Endothelial cell of umbilical vein (primary cell): ENCODE measurements at regions not wholly inside any gene's neighbourhood (a gene's known extent, or its start where the extent isn't known, plus 50 kb on each side); places are given as distances from the start of the nearest gene placed in this dataset.

Experiments
- BruUV-seq: library from RNA; stranded (reverse); fragments of 400-500 nt; replicated peaks from 2 replicates; lab custom pipeline; 2021; lab: Mats Ljungman, UMichigan
- CTCF ChIA-PET: fragments of 300-600, 350-600 bp; sonication (Branson Sonifier 250); formaldehyde crosslinking; loops from one replicate; lab custom pipeline; 2021; ENCODE audit warnings: antibody characterized with exemption, inconsistent platforms; lab: Charles Lee
- POLR2A ChIA-PET: fragments of 300-600, 350-600 bp; sonication (Branson Sonifier 250); formaldehyde crosslinking; loops from one replicate; lab custom pipeline; 2021; ENCODE audit warnings: antibody characterized with exemption, inconsistent platforms; lab: Charles Lee
- DNase-seq: peaks from one replicate; pipeline ENCODE4 v3.0.0-alpha.2; 2011; ENCODE audit warnings: low read depth, low spot score
- FAIRE-seq: peaks from 2 replicates; lab custom pipeline; 2011; peaks lifted over from hg19 to GRCh38; lab: Jason Lieb, UNC
- H2AFZ ChIP-seq: 2 replicates; pipeline ENCODE4 v1.6.0; 2012; ENCODE audit warnings: low read depth, low read length, control low read depth, inconsistent platforms
- H3K27ac ChIP-seq: 2 replicates; pipeline ENCODE4 v1.5.1; 2011; ENCODE audit warnings: low read depth, mild to moderate bottlenecking, control low read depth, low read length, moderate library complexity; ENCODE audit not compliant: insufficient read depth
- H3K27me3 ChIP-seq, 2 experiments: 2 replicates each; pipeline versions ENCODE4 v1.6.0 to v1.6.1; 2011; ENCODE audit warnings: low read length in 2 of 2, mixed read lengths in 1 of 2; ENCODE audit not compliant: control insufficient read depth in 2 of 2, insufficient read depth in 2 of 2
- H3K36me3 ChIP-seq, 2 experiments: 2 replicates in 1 of 2; 3 replicates in 1 of 2; pipeline ENCODE4 v1.5.1; 2011; ENCODE audit warnings: low read length in 2 of 2, mild to moderate bottlenecking in 1 of 2, moderate library complexity in 1 of 2; ENCODE audit not compliant: control insufficient read depth in 2 of 2, insufficient read depth in 2 of 2; ENCODE audit errors: extremely low read depth in 1 of 2
- H3K4me1 ChIP-seq: 3 replicates; pipeline ENCODE4 v1.5.1; 2011; ENCODE audit warnings: mild to moderate bottlenecking, low read length; ENCODE audit not compliant: control insufficient read depth, insufficient read depth; ENCODE audit errors: extremely low read depth
- H3K4me2 ChIP-seq: 2 replicates; pipeline ENCODE4 v1.6.1; 2011; ENCODE audit warnings: low read length, control low read depth, mixed read lengths; ENCODE audit not compliant: insufficient read depth
- H3K4me3 ChIP-seq, 3 experiments: fragments of 200-600 bp in 1 of 3; sonication (generic), shearing (Covaris generic) in 1 of 3; replicated peaks in 1 of 3; 2 replicates each; pipeline ENCODE4 v1.5.1; 2011 to 2016; ENCODE audit warnings: control low read depth in 3 of 3, low read length in 3 of 3, mild to moderate bottlenecking in 2 of 3, inconsistent platforms in 1 of 3, low read depth in 1 of 3, moderate library complexity in 1 of 3; ENCODE audit not compliant: insufficient read depth in 1 of 3
- H3K79me2 ChIP-seq: 2 replicates; pipeline ENCODE4 v1.6.0; 2012; ENCODE audit warnings: low read length, inconsistent platforms; ENCODE audit not compliant: control insufficient read depth, insufficient read depth
- H3K9ac ChIP-seq: replicated peaks from 2 replicates; pipeline ENCODE3; 2011; ENCODE audit warnings: low read length, control low read depth; ENCODE audit not compliant: insufficient read depth; ENCODE audit errors: extremely low read depth
- H3K9me1 ChIP-seq: replicated peaks from 3 replicates; pipeline ENCODE4 v1.6.0; 2011; ENCODE audit warnings: mild to moderate bottlenecking, low read length; ENCODE audit not compliant: control insufficient read depth, insufficient read depth; ENCODE audit errors: extremely low read depth
- H3K9me3 ChIP-seq: replicated peaks from 2 replicates; pipeline ENCODE4 v1.5.1; 2012; ENCODE audit warnings: low read length, inconsistent platforms; ENCODE audit not compliant: control insufficient read depth, insufficient read depth
- H4K20me1 ChIP-seq: replicated peaks from 2 replicates; pipeline ENCODE3; 2011; ENCODE audit warnings: mild to moderate bottlenecking, low read length; ENCODE audit not compliant: control insufficient read depth, insufficient read depth; ENCODE audit errors: extremely low read depth
- CTCF ChIP-seq, 2 donors: IDR thresholded peaks; 1 replicate in 1 of 2; 2 replicates in 1 of 2; pipeline ENCODE4 v1.5.1; 2011; ENCODE audit warnings: low read length in 2 of 2, mild to moderate bottlenecking in 2 of 2, moderate library complexity in 2 of 2, control low read depth in 1 of 2, inconsistent platforms in 1 of 2, low read depth in 1 of 2; ENCODE audit not compliant: insufficient read depth in 1 of 2; ENCODE audit errors: extremely low read depth in 1 of 2
- EZH2 ChIP-seq: IDR thresholded peaks from 2 replicates; pipeline ENCODE4 v1.6.1; 2012; ENCODE audit warnings: borderline replicate concordance, low read depth, mild to moderate bottlenecking, moderate library complexity, low read length, inconsistent platforms; ENCODE audit not compliant: severe bottlenecking
- FOS ChIP-seq: IDR thresholded peaks from 2 replicates; pipeline ENCODE4 v1.6.1; 2011; ENCODE audit warnings: mild to moderate bottlenecking, low read length, moderate library complexity, borderline replicate concordance; ENCODE audit not compliant: insufficient read depth
- GATA2 ChIP-seq: IDR thresholded peaks from 2 replicates; pipeline ENCODE4 v1.7.0; 2011; ENCODE audit warnings: low read depth, mild to moderate bottlenecking, moderate library complexity, mixed read lengths, low read length; ENCODE audit not compliant: insufficient read length, insufficient read depth
- JUN ChIP-seq: IDR thresholded peaks from 2 replicates; pipeline ENCODE4 v1.6.1; 2011; ENCODE audit warnings: borderline replicate concordance, low read depth; ENCODE audit not compliant: insufficient read length, insufficient read depth
- MAX ChIP-seq: IDR thresholded peaks from 2 replicates; pipeline ENCODE4 v1.6.1; 2011; ENCODE audit not compliant: insufficient read depth, insufficient read length
- MYC ChIP-seq: IDR thresholded peaks from one replicate; pipeline ENCODE4 v1.6.1; 2011; ENCODE audit warnings: mild to moderate bottlenecking, low read depth, low read length
- POLR2A ChIP-seq: IDR thresholded peaks from 2 replicates; pipeline ENCODE4 v1.6.1; 2012; ENCODE audit warnings: low read depth, mild to moderate bottlenecking, control low read depth, low read length
- POLR2AphosphoS5 ChIP-seq: IDR thresholded peaks from 2 replicates; pipeline ENCODE4 v1.6.1; 2012; ENCODE audit warnings: low read depth, mild to moderate bottlenecking, control low read depth, low read length, moderate library complexity; ENCODE audit not compliant: insufficient read depth
- dilution Hi-C: fragments of 300-500 bp; cut with MboI; formaldehyde crosslinking; loops from one replicate; pipeline ENCODE4 v1.15.0; 2019; ENCODE audit warnings: low sequenced_read_pairs; ENCODE audit not compliant: extremely low pct_ligation_motif_present
- intact Hi-C: fragments of 100-400 bp; cut with micrococcal nuclease; formaldehyde crosslinking; loops from one replicate; pipeline ENCODE4 v1.10.0; 2022

- peaks cover 6% of the 10 kb centered on the region for H3K4me1 ChIP-seq
- POLR2A ChIA-PET = no interaction called here
- H3K9me1 ChIP-seq = no peaks in the 10 kb centered on the region
- no peak for FAIRE-seq
- H3K36me3 ChIP-seq = no peaks in the 10 kb centered on the region
- intact Hi-C loops (no loop called here), dilution Hi-C loops (no loop called here)
- no peaks in the 10 kb centered on the region for H4K20me1 ChIP-seq
- no TSS peak for BruUV-seq
- CTCF ChIA-PET = interaction anchor here (0.8 to 1.1 kb wide), 3 partner anchors 9 to 19 kb away, joined by 3 to 4 read pairs (median 3); no protein-coding TSS in a partner anchor
- no peak for TF ChIP-seq MAX
- TF ChIP-seq MYC = no peak
- TF ChIP-seq POLR2AphosphoS5 = no peak
- TF ChIP-seq FOS = no peak
- no peak for TF ChIP-seq GATA2
- no peak for TF ChIP-seq CTCF (IDR thresholded peaks at IDR 0.05; ENCODE audit: extremely low read depth in 1 of 2, insufficient read depth in 1 of 2, low read depth in 1 of 2, low read length in 2 of 2)
- TF ChIP-seq JUN = no peak
- TF ChIP-seq EZH2 = no peak
- TF ChIP-seq POLR2A = no peak
- H3K4me3 ChIP-seq = no peak overlapping the region
- H3K79me2 ChIP-seq = no peaks in the 10 kb centered on the region
- H3K4me2 ChIP-seq = no peak overlapping the region
- H3K9ac ChIP-seq = no peak overlapping the region
- peaks cover 37 to 60% of the 10 kb centered on the region in 2 experiments for H3K27me3 ChIP-seq
- no peak for DNase-seq
- H2AFZ ChIP-seq = no peak overlapping the region
- no peak overlapping the region for H3K27ac ChIP-seq
- no peaks in the 10 kb centered on the region for H3K9me3 ChIP-seq
Measured at GRCh38 chr5:77845324-77845646, 69.1 kb upstream of the TBCA start.
